IMR-90 (cell line): ENCODE measurements at regions not wholly inside any gene's neighbourhood (a gene's known extent, or its start where the extent isn't known, plus 50 kb on each side); places are given as distances from the start of the nearest gene placed in this dataset.

Experiments used
- ATAC-seq: fragments of 200-7000 bp; cut with Tn5 transposase; 2 replicates; pipeline ENCODE4 v1.9.1; 2020; ENCODE audit warnings: low read depth, mild to moderate bottlenecking, moderate library complexity
- BruUV-seq: library from RNA; stranded (reverse); fragments of 400-500 nt; replicated peaks from 2 replicates; lab custom pipeline; 2021; lab: Mats Ljungman, UMichigan
- CTCF ChIA-PET: fragments of 300-600 bp; formaldehyde crosslinking; extraction: SDS; loops from one replicate; lab custom pipeline; 2021; ENCODE audit warnings: antibody characterized with exemption; lab: Yijun Ruan, JAX
- POLR2A ChIA-PET: fragments of 300-600 bp; sonication (Branson Sonifier 250); formaldehyde crosslinking; loops from one replicate; lab custom pipeline; 2022; ENCODE audit warnings: antibody characterized with exemption; ENCODE audit not compliant: unreplicated experiment; lab: Charles Lee
- DNase-seq: peaks from one replicate; pipeline ENCODE4 v3.0.0; 2013
- H2AFZ ChIP-seq: replicated peaks from 2 replicates; pipeline ENCODE3; 2013; ENCODE audit warnings: low read length, mild to moderate bottlenecking; ENCODE audit not compliant: poor library complexity
- H2AK5ac ChIP-seq: 2 replicates; pipeline ENCODE4 v1.6.1; 2013; ENCODE audit warnings: low read depth, low read length, inconsistent platforms
- H2AK9ac ChIP-seq: replicated peaks from 2 replicates; pipeline ENCODE3; 2013; ENCODE audit warnings: mild to moderate bottlenecking, low read depth, low read length, moderate library complexity; ENCODE audit not compliant: poor library complexity
- H2BK120ac ChIP-seq: 2 replicates; pipeline ENCODE4 v1.6.1; 2013; ENCODE audit warnings: low read depth, low read length, inconsistent platforms
- H2BK15ac ChIP-seq: 3 replicates; pipeline ENCODE4 v1.6.1; 2013; ENCODE audit warnings: low read depth, low read length, inconsistent platforms
- H2BK20ac ChIP-seq: 2 replicates; pipeline ENCODE4 v1.6.1; 2013; ENCODE audit warnings: low read depth, mild to moderate bottlenecking, inconsistent platforms, low read length, moderate library complexity
- H2BK5ac ChIP-seq: 2 replicates; pipeline ENCODE4 v1.6.1; 2013; ENCODE audit warnings: mild to moderate bottlenecking, low read depth, low read length, inconsistent platforms; ENCODE audit not compliant: poor library complexity, severe bottlenecking
- H3K14ac ChIP-seq: replicated peaks from 2 replicates; pipeline ENCODE4 v1.6.1; 2013; ENCODE audit warnings: low read depth, low read length, inconsistent platforms
- H3K18ac ChIP-seq: 2 replicates; pipeline ENCODE4 v1.6.1; 2013; ENCODE audit warnings: low read depth, low read length, control low read depth
- H3K23ac ChIP-seq: 2 replicates; pipeline ENCODE4 v1.6.1; 2013; ENCODE audit warnings: low read depth, low read length, inconsistent platforms
- H3K27ac ChIP-seq: 2 replicates; pipeline ENCODE4 v1.5.1; 2013; ENCODE audit warnings: mild to moderate bottlenecking, control low read depth, low read length; ENCODE audit not compliant: insufficient read depth
- H3K27me3 ChIP-seq: 2 replicates; pipeline ENCODE4 v1.6.1; 2013; ENCODE audit warnings: low read length; ENCODE audit not compliant: control insufficient read depth, insufficient read depth
- H3K36me3 ChIP-seq: 2 replicates; pipeline ENCODE4 v1.6.1; 2013; ENCODE audit warnings: low read length, mixed read lengths; ENCODE audit not compliant: control insufficient read depth, insufficient read depth
- H3K4ac ChIP-seq: 2 replicates; pipeline ENCODE4 v1.6.1; 2013; ENCODE audit warnings: low read depth, low read length, inconsistent platforms
- H3K4me1 ChIP-seq: 2 replicates; pipeline ENCODE4 v1.6.1; 2013; ENCODE audit warnings: low read length, mixed read lengths; ENCODE audit not compliant: control insufficient read depth, insufficient read depth
- H3K4me2 ChIP-seq: 2 replicates; pipeline ENCODE4 v1.6.1; 2013; ENCODE audit warnings: low read depth, mild to moderate bottlenecking, control low read depth, low read length, moderate library complexity
- H3K4me3 ChIP-seq: 2 replicates; pipeline ENCODE4 v1.5.1; 2013; ENCODE audit warnings: low read depth, mild to moderate bottlenecking, control low read depth, low read length, moderate library complexity; ENCODE audit not compliant: insufficient read depth
- H3K56ac ChIP-seq: 2 replicates; pipeline ENCODE4 v1.6.1; 2013; ENCODE audit warnings: low read length, inconsistent platforms; ENCODE audit not compliant: insufficient read depth; ENCODE audit errors: extremely low read depth
- H3K79me1 ChIP-seq, 2 experiments: 2 replicates each; pipeline ENCODE4 v1.6.1; 2013; ENCODE audit warnings: low read length in 2 of 2, inconsistent platforms in 1 of 2, low read depth in 1 of 2
- H3K9ac ChIP-seq: 2 replicates; pipeline ENCODE4 v1.6.1; 2013; ENCODE audit warnings: low read depth, low read length, control low read depth
- H3K9me1 ChIP-seq: 2 replicates; pipeline ENCODE4 v1.6.1; 2013; ENCODE audit warnings: low read length, inconsistent platforms; ENCODE audit not compliant: insufficient read depth
- H3K9me3 ChIP-seq: 2 replicates; pipeline ENCODE4 v1.6.1; 2013; ENCODE audit warnings: low read length; ENCODE audit not compliant: control insufficient read depth, insufficient read depth
- H4K20me1 ChIP-seq: 2 replicates; pipeline ENCODE4 v1.6.1; 2013; ENCODE audit warnings: low read length, inconsistent platforms; ENCODE audit not compliant: insufficient read depth
- H4K5ac ChIP-seq: 2 replicates; pipeline ENCODE4 v1.6.1; 2013; ENCODE audit warnings: mild to moderate bottlenecking, low read depth, low read length, control low read depth
- H4K8ac ChIP-seq, 2 experiments: 2 replicates each; pipeline ENCODE4 v1.6.1; 2013; ENCODE audit warnings: low read depth in 2 of 2, low read length in 2 of 2, control low read depth in 1 of 2, inconsistent platforms in 1 of 2
- H4K91ac ChIP-seq: 2 replicates; pipeline ENCODE4 v1.6.1; 2013; ENCODE audit warnings: low read depth, low read length, inconsistent platforms; ENCODE audit not compliant: insufficient read depth
- BHLHE40 ChIP-seq: fragments of 150-350 bp; IDR thresholded peaks from 2 replicates; pipeline ENCODE4 v1.6.1; 2016; ENCODE audit warnings: mild to moderate bottlenecking, low read depth, low read length
- CEBPB ChIP-seq: IDR thresholded peaks from 2 replicates; pipeline ENCODE4 v1.6.1; 2012; ENCODE audit warnings: low read depth, low read length, improper control_type of control experiment
- FOS ChIP-seq: fragments of 150-350 bp; IDR thresholded peaks from 2 replicates; pipeline ENCODE4 v1.6.1; 2016; ENCODE audit warnings: low read depth, low read length
- MAFK ChIP-seq: IDR thresholded peaks from 2 replicates; pipeline ENCODE4 v1.6.1; 2012; ENCODE audit warnings: low read depth, low read length, improper control_type of control experiment
- MAZ ChIP-seq: IDR thresholded peaks from 2 replicates; pipeline ENCODE4 v1.6.1; 2012; ENCODE audit warnings: low read depth, mild to moderate bottlenecking, low read length, improper control_type of control experiment, moderate library complexity, borderline replicate concordance
- NFE2L2 ChIP-seq: fragments of 150-350 bp; IDR thresholded peaks from 2 replicates; pipeline ENCODE4 v1.6.1; 2016; ENCODE audit warnings: low read depth, mild to moderate bottlenecking, low read length
- POLR2A ChIP-seq: IDR thresholded peaks from 2 replicates; pipeline ENCODE4 v1.6.1; 2012; ENCODE audit warnings: mild to moderate bottlenecking, low read depth, low read length
- RAD21 ChIP-seq: IDR thresholded peaks from 2 replicates; pipeline ENCODE4 v1.6.1; 2012; ENCODE audit warnings: low read length, improper control_type of control experiment
- RFX5 ChIP-seq: IDR thresholded peaks from 2 replicates; pipeline ENCODE4 v1.8.0; 2012; ENCODE audit warnings: low read depth, mild to moderate bottlenecking, low read length, moderate library complexity
- SMC3 ChIP-seq: fragments of 150-350 bp; IDR thresholded peaks from 2 replicates; pipeline ENCODE4 v1.6.1; 2016; ENCODE audit warnings: low read depth, mild to moderate bottlenecking, antibody characterized with exemption, low read length, moderate library complexity
- WGBS, 2 experiments: methylation state at CpG; one replicate each; pipeline versions ENCODE4 v1.1.5 to v1.1.7; 2013; ENCODE audit warnings: missing lambda C conversion rate in 2 of 2; ENCODE audit not compliant: insufficient read length in 1 of 2; ENCODE audit errors: extremely low coverage in 2 of 2; 5-methylcytosine and 5-hydroxymethylcytosine counted together
- dilution Hi-C: fragments of 300-500 bp; cut with HindIII; formaldehyde crosslinking; loops from one replicate; pipeline ENCODE4 v1.14.3; 2018; ENCODE audit warnings: low sequenced_read_pairs; ENCODE audit not compliant: unreplicated experiment
- in situ Hi-C: fragments of 300-500 bp; cut with MboI; formaldehyde crosslinking; loops from 3 replicates; pipeline ENCODE4 v1.14.3; 2019; ENCODE audit warnings: low sequenced_read_pairs, inconsistent platforms, mixed read lengths
- intact Hi-C: fragments of 100-400 bp; cut with micrococcal nuclease; formaldehyde crosslinking; loops from 2 replicates; pipeline ENCODE4 v1.10.0; 2022
- TF ChIP-seq, protein P1 (sequence below): conservative IDR thresholded peaks from 2 replicates; pipeline ENCODE4 v1.5.1; 2012; ENCODE audit warnings: mild to moderate bottlenecking, low read depth, low read length, improper control_type of control experiment
- TF ChIP-seq, protein P2 (sequence below): fragments of 150-350 bp; IDR thresholded peaks from 2 replicates; pipeline ENCODE4 v1.6.1; 2017; ENCODE audit warnings: mild to moderate bottlenecking, antibody characterized with exemption, low read length, low read depth

DNA sequence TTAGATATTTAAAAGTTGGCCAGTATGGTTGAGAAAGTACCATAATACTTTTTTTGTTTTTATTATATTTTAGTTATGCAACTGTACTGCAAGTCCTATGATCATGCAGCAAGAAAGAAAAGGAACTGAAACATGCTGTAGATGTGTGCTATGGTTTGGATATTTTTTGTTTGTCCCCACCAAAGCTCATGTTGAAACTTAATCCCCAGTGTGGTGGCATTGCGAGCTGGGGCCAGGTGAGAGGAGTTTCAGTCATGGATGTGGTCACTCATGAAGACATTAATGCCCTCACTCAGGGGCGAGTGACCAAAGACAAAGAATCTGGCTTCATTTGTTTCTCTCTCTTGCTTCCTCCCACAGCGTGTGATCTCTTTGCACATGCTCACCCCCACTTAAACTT lies 393.9 kb downstream of the PAX1 start:
- H3K9me3 ChIP-seq = peaks cover 25% of the 10 kb centered on the region
- dilution Hi-C loops = no loop called here

More for the DNA sequence above, 393.9 kb downstream of the PAX1 start:
- no peak overlapping the region for H3K9ac ChIP-seq
- H3K4me3 ChIP-seq = no peak overlapping the region
- ChIA-PET POLR2A (no interaction called here), CTCF (no interaction called here)
- H3K27ac ChIP-seq = no peak overlapping the region
- ATAC-seq = no peak
- DNase-seq = no peak
- no peak overlapping the region for H2BK20ac ChIP-seq
- H3K56ac ChIP-seq = no peak overlapping the region
- no peak overlapping the region for H3K23ac ChIP-seq
- no peaks in the 10 kb centered on the region for H3K79me1 ChIP-seq
- no peak overlapping the region for H2BK120ac ChIP-seq
- H2AK5ac ChIP-seq = no peak overlapping the region
- no peak overlapping the region for H2AK9ac ChIP-seq
- intact Hi-C loops (no loop called here), in situ Hi-C loops (no loop called here)
- H3K14ac ChIP-seq = no peak overlapping the region
- no peak overlapping the region for H2AFZ ChIP-seq
- no TSS peak for BruUV-seq
- H4K91ac ChIP-seq = no peak overlapping the region
- no peaks in the 10 kb centered on the region for H3K36me3 ChIP-seq
- TF ChIP-seq SMC3 = no peak
- TF ChIP-seq NFE2L2 = no peak
- TF ChIP-seq, protein P1, sequence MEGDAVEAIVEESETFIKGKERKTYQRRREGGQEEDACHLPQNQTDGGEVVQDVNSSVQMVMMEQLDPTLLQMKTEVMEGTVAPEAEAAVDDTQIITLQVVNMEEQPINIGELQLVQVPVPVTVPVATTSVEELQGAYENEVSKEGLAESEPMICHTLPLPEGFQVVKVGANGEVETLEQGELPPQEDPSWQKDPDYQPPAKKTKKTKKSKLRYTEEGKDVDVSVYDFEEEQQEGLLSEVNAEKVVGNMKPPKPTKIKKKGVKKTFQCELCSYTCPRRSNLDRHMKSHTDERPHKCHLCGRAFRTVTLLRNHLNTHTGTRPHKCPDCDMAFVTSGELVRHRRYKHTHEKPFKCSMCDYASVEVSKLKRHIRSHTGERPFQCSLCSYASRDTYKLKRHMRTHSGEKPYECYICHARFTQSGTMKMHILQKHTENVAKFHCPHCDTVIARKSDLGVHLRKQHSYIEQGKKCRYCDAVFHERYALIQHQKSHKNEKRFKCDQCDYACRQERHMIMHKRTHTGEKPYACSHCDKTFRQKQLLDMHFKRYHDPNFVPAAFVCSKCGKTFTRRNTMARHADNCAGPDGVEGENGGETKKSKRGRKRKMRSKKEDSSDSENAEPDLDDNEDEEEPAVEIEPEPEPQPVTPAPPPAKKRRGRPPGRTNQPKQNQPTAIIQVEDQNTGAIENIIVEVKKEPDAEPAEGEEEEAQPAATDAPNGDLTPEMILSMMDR = no peak
- TF ChIP-seq CEBPB = no peak
- no peak for TF ChIP-seq FOS
- no peak for TF ChIP-seq MAZ
- TF ChIP-seq, protein P2, sequence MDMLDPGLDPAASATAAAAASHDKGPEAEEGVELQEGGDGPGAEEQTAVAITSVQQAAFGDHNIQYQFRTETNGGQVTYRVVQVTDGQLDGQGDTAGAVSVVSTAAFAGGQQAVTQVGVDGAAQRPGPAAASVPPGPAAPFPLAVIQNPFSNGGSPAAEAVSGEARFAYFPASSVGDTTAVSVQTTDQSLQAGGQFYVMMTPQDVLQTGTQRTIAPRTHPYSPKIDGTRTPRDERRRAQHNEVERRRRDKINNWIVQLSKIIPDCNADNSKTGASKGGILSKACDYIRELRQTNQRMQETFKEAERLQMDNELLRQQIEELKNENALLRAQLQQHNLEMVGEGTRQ = no peak
- no peak for TF ChIP-seq BHLHE40
- TF ChIP-seq MAFK = no peak
- no peak for TF ChIP-seq RAD21
- TF ChIP-seq POLR2A = no peak
- TF ChIP-seq RFX5 = no peak
- no peaks in the 10 kb centered on the region for H3K4me1 ChIP-seq
- H3K4ac ChIP-seq = no peak overlapping the region
- H2BK15ac ChIP-seq = no peak overlapping the region
- no peak overlapping the region for H3K18ac ChIP-seq
- 21% methylated on average over 2 of the region's 3 CpGs; no CpG with 5 or more reads in 1 of the 2 experiments for WGBS, 2 experiments
- no peak overlapping the region for H4K8ac ChIP-seq
- no peak overlapping the region for H3K4me2 ChIP-seq
- no peak overlapping the region for H2BK5ac ChIP-seq
- H3K27me3 ChIP-seq = no peaks in the 10 kb centered on the region
- H4K5ac ChIP-seq = no peak overlapping the region
- H3K9me1 ChIP-seq = no peaks in the 10 kb centered on the region
- no peaks in the 10 kb centered on the region for H4K20me1 ChIP-seq
